Subcutaneous abdominal adipose tissue (tissue), 5 donors: ENCODE measurements at regions not wholly inside any gene's neighbourhood (a gene's known extent, or its start where the extent isn't known, plus 50 kb on each side); places are given as distances from the start of the nearest gene placed in this dataset.

Source experiments
- H3K27ac ChIP-seq: one replicate; pipeline ENCODE4 v1.7.0; 2013; ENCODE audit warnings: low read depth, mild to moderate bottlenecking, inconsistent platforms, low read length, moderate library complexity
- H3K27me3 ChIP-seq, 5 donors: one replicate each; pipeline ENCODE4 v1.7.0; 2013; ENCODE audit warnings: low read length in 5 of 5, inconsistent platforms in 1 of 5; ENCODE audit not compliant: control insufficient read depth in 5 of 5, insufficient read depth in 4 of 5
- H3K36me3 ChIP-seq, 5 donors: one replicate each; pipeline ENCODE4 v1.7.0; 2013; ENCODE audit warnings: low read length in 5 of 5; ENCODE audit not compliant: control insufficient read depth in 5 of 5, insufficient read depth in 5 of 5
- H3K4me1 ChIP-seq, 5 donors: one replicate each; pipeline ENCODE4 v1.7.0; 2013; ENCODE audit warnings: low read length in 5 of 5, mild to moderate bottlenecking in 3 of 5, moderate library complexity in 1 of 5; ENCODE audit not compliant: control insufficient read depth in 5 of 5, insufficient read depth in 5 of 5
- H3K4me3 ChIP-seq, 5 donors: one replicate each; pipeline ENCODE4 v1.7.0; 2013; ENCODE audit warnings: low read length in 5 of 5, low read depth in 1 of 5
- H3K9ac ChIP-seq, 5 donors: one replicate each; pipeline ENCODE4 v1.7.0; 2013; ENCODE audit warnings: low read length in 5 of 5, mild to moderate bottlenecking in 4 of 5, moderate library complexity in 3 of 5
- H3K9me3 ChIP-seq, 5 donors: one replicate each; pipeline ENCODE4 v1.7.0; 2013; ENCODE audit warnings: low read length in 5 of 5; ENCODE audit not compliant: control insufficient read depth in 5 of 5
- donor health status: healthy.
- donor health status: healthy.
- donor health status: healthy.
- donor health status: healthy.
- donor health status: healthy.

GRCh38 chr3:127056976-127057375 is 74.1 kb downstream of the PLXNA1 start:
- H3K9ac ChIP-seq: no peak overlapping the region
- peaks cover 5 to 32% (median 27%) of the 10 kb centered on the region in 5 donors for H3K4me1 ChIP-seq
- no peaks in the 10 kb centered on the region for H3K36me3 ChIP-seq
- H3K9me3 ChIP-seq: peaks cover 0 to 8% (median 0%) of the 10 kb centered on the region in 5 donors
- no peak overlapping the region for H3K4me3 ChIP-seq
- H3K27ac ChIP-seq: no peak overlapping the region
- H3K27me3 ChIP-seq: peaks cover 0 to 2% (median 0%) of the 10 kb centered on the region in 5 donors

- Histone ChIP-seq H3K4me1 (peaks cover 0 to 11% (median 6%) of the 10 kb centered on the region in 5 donors), H3K27ac (no peak overlapping the region), H3K4me3 (no peak overlapping the region), H3K9ac (no peak overlapping the region), H3K27me3 (peaks cover 0 to 3% (median 0%) of the 10 kb centered on the region in 5 donors), H3K9me3 (peaks cover 0 to 8% (median 0%) of the 10 kb centered on the region in 5 donors), H3K36me3 (no peaks in the 10 kb centered on the region)
These were observed 76.2 kb downstream of the PLXNA1 start for GRCh38 chr3:127059072-127059471.

- no peak overlapping the region for H3K9ac ChIP-seq
- H3K9me3 ChIP-seq: peaks cover 0 to 8% (median 0%) of the 10 kb centered on the region in 5 donors
- no peaks in the 10 kb centered on the region for H3K36me3 ChIP-seq
- peaks cover 0 to 4% (median 0%) of the 10 kb centered on the region in 5 donors for H3K27me3 ChIP-seq
- no peak overlapping the region for H3K4me3 ChIP-seq
- no peak overlapping the region for H3K27ac ChIP-seq
- H3K4me1 ChIP-seq: peaks cover 0 to 23% (median 16%) of the 10 kb centered on the region in 5 donors
These were observed 78.7 kb downstream of the PLXNA1 start for GRCh38 chr3:127061641-127062040.

- no peaks in the 10 kb centered on the region for H3K36me3 ChIP-seq
- H3K4me3 ChIP-seq: no peak overlapping the region
- peaks cover 0 to 6% (median 0%) of the 10 kb centered on the region in 5 donors for H3K27me3 ChIP-seq
- peaks cover 0 to 23% (median 18%) of the 10 kb centered on the region in 5 donors for H3K4me1 ChIP-seq
- no peak overlapping the region for H3K9ac ChIP-seq
- no peak overlapping the region for H3K27ac ChIP-seq
- no peaks in the 10 kb centered on the region for H3K9me3 ChIP-seq
These were observed 80.0 kb downstream of the PLXNA1 start for GRCh38 chr3:127062926-127063325.

- Histone ChIP-seq H3K9ac (no peak overlapping the region), H3K36me3 (no peaks in the 10 kb centered on the region), H3K4me3 (no peak overlapping the region), H3K27me3 (peaks cover 0 to 6% (median 0%) of the 10 kb centered on the region in 5 donors), H3K9me3 (no peaks in the 10 kb centered on the region), H3K4me1 (peaks cover 0 to 21% (median 17%) of the 10 kb centered on the region in 5 donors), H3K27ac (no peak overlapping the region)
These were observed 81.0 kb downstream of the PLXNA1 start for GRCh38 chr3:127063916-127064315.

GRCh38 chr3:127064391-127065137 is 81.6 kb downstream of the PLXNA1 start:
- Histone ChIP-seq H3K9me3 (no peaks in the 10 kb centered on the region), H3K36me3 (no peaks in the 10 kb centered on the region), H3K27me3 (peaks cover 0 to 6% (median under 1%) of the 10 kb centered on the region in 5 donors), H3K4me1 (peaks cover 0 to 15% (median 10%) of the 10 kb centered on the region in 5 donors), H3K27ac (no peak overlapping the region), H3K4me3 (no peak overlapping the region), H3K9ac (no peak overlapping the region)

GRCh38 chr3:127065138-127065427 is 82.2 kb downstream of the PLXNA1 start:
- Histone ChIP-seq H3K36me3 (no peaks in the 10 kb centered on the region), H3K9me3 (no peaks in the 10 kb centered on the region), H3K9ac (no peak overlapping the region), H3K27me3 (peaks cover 0 to 8% (median 3%) of the 10 kb centered on the region in 5 donors), H3K27ac (peak overlapping the region; percentile 46), H3K4me1 (peaks cover 0 to 15% (median 10%) of the 10 kb centered on the region in 5 donors), H3K4me3 (no peak overlapping the region)

GRCh38 chr3:127065561-127066290 is 82.8 kb downstream of the PLXNA1 start:
- H3K4me1 ChIP-seq: peaks cover 2 to 15% (median 10%) of the 10 kb centered on the region in 5 donors
- no peaks in the 10 kb centered on the region for H3K36me3 ChIP-seq
- no peaks in the 10 kb centered on the region for H3K9me3 ChIP-seq
- H3K27ac ChIP-seq: peak overlapping the region; percentile 46
- H3K9ac ChIP-seq: no peak overlapping the region
- peaks cover 0 to 12% (median 3%) of the 10 kb centered on the region in 5 donors for H3K27me3 ChIP-seq
- no peak overlapping the region for H3K4me3 ChIP-seq

GRCh38 chr3:127066635-127067034 is 83.7 kb downstream of the PLXNA1 start:
- no peaks in the 10 kb centered on the region for H3K9me3 ChIP-seq
- H3K27me3 ChIP-seq: peaks cover 0 to 16% (median 5%) of the 10 kb centered on the region in 5 donors
- peak overlapping the region; percentile 41 for H3K27ac ChIP-seq
- H3K4me3 ChIP-seq: no peak overlapping the region
- H3K9ac ChIP-seq: no peak overlapping the region
- H3K4me1 ChIP-seq: peaks cover 2 to 15% (median 10%) of the 10 kb centered on the region in 5 donors
- H3K36me3 ChIP-seq: no peaks in the 10 kb centered on the region
